ENCODE measurements at regions not wholly inside any gene's neighbourhood (a gene's known extent, or its start where the extent isn't known, plus 50 kb on each side); places are given as distances from the start of the nearest gene placed in this dataset.

DNA sequence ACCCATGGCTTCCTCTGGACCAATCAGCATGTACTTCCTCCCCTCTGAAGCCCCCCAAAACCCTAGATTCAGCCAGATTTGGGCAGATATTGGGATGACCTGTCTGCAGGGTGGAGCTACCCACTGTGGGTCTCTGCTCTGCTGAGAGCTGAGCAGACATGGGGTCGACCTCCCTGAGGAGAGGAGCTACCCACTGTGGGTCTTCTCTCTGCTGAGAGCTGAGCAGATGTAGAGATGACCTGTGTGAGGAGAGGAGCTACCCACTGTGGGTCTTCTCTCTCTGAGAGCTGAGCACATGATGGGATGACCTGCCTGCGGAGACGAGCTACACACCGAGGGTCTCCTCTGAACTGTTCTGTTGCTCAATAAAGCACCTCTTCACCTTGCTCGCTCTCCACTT, 89.6 kb downstream of the CAVIN4 start:
- no peak for TF ChIP-seq POLR2AphosphoS5 (IDR thresholded peaks at IDR 0.05)
- TF ChIP-seq, protein P1, sequence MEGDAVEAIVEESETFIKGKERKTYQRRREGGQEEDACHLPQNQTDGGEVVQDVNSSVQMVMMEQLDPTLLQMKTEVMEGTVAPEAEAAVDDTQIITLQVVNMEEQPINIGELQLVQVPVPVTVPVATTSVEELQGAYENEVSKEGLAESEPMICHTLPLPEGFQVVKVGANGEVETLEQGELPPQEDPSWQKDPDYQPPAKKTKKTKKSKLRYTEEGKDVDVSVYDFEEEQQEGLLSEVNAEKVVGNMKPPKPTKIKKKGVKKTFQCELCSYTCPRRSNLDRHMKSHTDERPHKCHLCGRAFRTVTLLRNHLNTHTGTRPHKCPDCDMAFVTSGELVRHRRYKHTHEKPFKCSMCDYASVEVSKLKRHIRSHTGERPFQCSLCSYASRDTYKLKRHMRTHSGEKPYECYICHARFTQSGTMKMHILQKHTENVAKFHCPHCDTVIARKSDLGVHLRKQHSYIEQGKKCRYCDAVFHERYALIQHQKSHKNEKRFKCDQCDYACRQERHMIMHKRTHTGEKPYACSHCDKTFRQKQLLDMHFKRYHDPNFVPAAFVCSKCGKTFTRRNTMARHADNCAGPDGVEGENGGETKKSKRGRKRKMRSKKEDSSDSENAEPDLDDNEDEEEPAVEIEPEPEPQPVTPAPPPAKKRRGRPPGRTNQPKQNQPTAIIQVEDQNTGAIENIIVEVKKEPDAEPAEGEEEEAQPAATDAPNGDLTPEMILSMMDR (IDR thresholded peaks at IDR 0.05): no peak

All from prostate gland (tissue), 2 donors.